Adipocyte (in vitro differentiated cells): ENCODE measurements at regions not wholly inside any gene's neighbourhood (a gene's known extent, or its start where the extent isn't known, plus 50 kb on each side); places are given as distances from the start of the nearest gene placed in this dataset.

Experiments
- DNase-seq: peaks from one replicate; pipeline ENCODE4 v3.0.0-alpha.2; 2015; ENCODE audit warnings: low read depth
- H3K27me3 ChIP-seq: replicated peaks from 2 replicates; pipeline ENCODE4 v1.7.0; 2013; ENCODE audit warnings: mild to moderate bottlenecking, low read length, moderate library complexity; ENCODE audit not compliant: control insufficient read depth, insufficient read depth
- H3K36me3 ChIP-seq: 2 replicates; pipeline ENCODE4 v1.7.0; 2013; ENCODE audit warnings: low read length, mild to moderate bottlenecking, moderate library complexity; ENCODE audit not compliant: control insufficient read depth, insufficient read depth, severe bottlenecking
- H3K4me1 ChIP-seq: 2 replicates; pipeline ENCODE4 v1.7.0; 2013; ENCODE audit warnings: mild to moderate bottlenecking, low read length, moderate library complexity; ENCODE audit not compliant: control insufficient read depth, insufficient read depth
- H3K4me3 ChIP-seq: 2 replicates; pipeline ENCODE4 v1.7.0; 2013; ENCODE audit warnings: mild to moderate bottlenecking, low read length, moderate library complexity
- H3K9ac ChIP-seq: 2 replicates; pipeline ENCODE4 v1.7.0; 2013; ENCODE audit warnings: mild to moderate bottlenecking, low read length, moderate library complexity
- H3K9me3 ChIP-seq: 2 replicates; pipeline ENCODE4 v1.7.0; 2013; ENCODE audit warnings: mild to moderate bottlenecking, low read length, moderate library complexity; ENCODE audit not compliant: control insufficient read depth

- no peaks in the 10 kb centered on the region for H3K36me3 ChIP-seq
- H3K9me3 ChIP-seq, result peaks cover 4% of the 10 kb centered on the region
- H3K9ac ChIP-seq, result no peak overlapping the region
- DNase-seq, result peak; percentile 12
- peaks cover 25% of the 10 kb centered on the region for H3K4me1 ChIP-seq
- no peaks in the 10 kb centered on the region for H3K27me3 ChIP-seq
- no peak overlapping the region for H3K4me3 ChIP-seq
Measured at GRCh38 chr19:16000024-16000663, 51.3 kb downstream of the OR10H4 start.

- Histone ChIP-seq H3K9me3 (no peaks in the 10 kb centered on the region), H3K36me3 (no peaks in the 10 kb centered on the region), H3K27me3 (no peaks in the 10 kb centered on the region), H3K4me3 (peak overlapping the region; percentile 72), H3K4me1 (peaks cover 25% of the 10 kb centered on the region), H3K9ac (peak overlapping the region; percentile 65)
- DNase-seq, result peak; percentile 85
Measured at GRCh38 chr19:16001481-16002312, 52.9 kb downstream of the OR10H4 start.

GRCh38 chr19:16002406-16003384 is 53.9 kb downstream of the OR10H4 start:
- peak overlapping the region; percentile 65 for H3K9ac ChIP-seq
- peak overlapping the region; percentile 72 for H3K4me3 ChIP-seq
- no peaks in the 10 kb centered on the region for H3K36me3 ChIP-seq
- peaks cover 25% of the 10 kb centered on the region for H3K4me1 ChIP-seq
- no peaks in the 10 kb centered on the region for H3K9me3 ChIP-seq
- no peak for DNase-seq
- H3K27me3 ChIP-seq, result no peaks in the 10 kb centered on the region

GRCh38 chr19:16003391-16003790 is 54.6 kb downstream of the OR10H4 start:
- no peaks in the 10 kb centered on the region for H3K36me3 ChIP-seq
- H3K4me1 ChIP-seq, result peaks cover 25% of the 10 kb centered on the region
- DNase-seq, result no peak
- H3K27me3 ChIP-seq, result no peaks in the 10 kb centered on the region
- no peak overlapping the region for H3K9ac ChIP-seq
- no peaks in the 10 kb centered on the region for H3K9me3 ChIP-seq
- no peak overlapping the region for H3K4me3 ChIP-seq

- DNase-seq, result no peak
- H3K9ac ChIP-seq, result no peak overlapping the region
Measured at GRCh38 chr19:16005925-16006324, 57.1 kb downstream of the OR10H4 start.

GRCh38 chr19:16012552-16012951 is 63.7 kb upstream of the TPM4 start:
- no peaks in the 10 kb centered on the region for H3K9me3 ChIP-seq
- H3K4me1 ChIP-seq, result no peaks in the 10 kb centered on the region
- no peak for DNase-seq
- H3K9ac ChIP-seq, result no peak overlapping the region
- no peak overlapping the region for H3K4me3 ChIP-seq
- peaks cover under 1% of the 10 kb centered on the region for H3K27me3 ChIP-seq
- no peaks in the 10 kb centered on the region for H3K36me3 ChIP-seq

More at GRCh38 chr19:16005925-16006324, 57.1 kb downstream of the OR10H4 start:
- no peaks in the 10 kb centered on the region for H3K9me3 ChIP-seq
- no peaks in the 10 kb centered on the region for H3K36me3 ChIP-seq
- peaks cover 17% of the 10 kb centered on the region for H3K4me1 ChIP-seq
- no peak overlapping the region for H3K4me3 ChIP-seq
- no peaks in the 10 kb centered on the region for H3K27me3 ChIP-seq

GRCh38 chr19:16013181-16013850 is 63.0 kb upstream of the TPM4 start:
- no peaks in the 10 kb centered on the region for H3K4me1 ChIP-seq
- H3K9me3 ChIP-seq, result no peaks in the 10 kb centered on the region
- H3K36me3 ChIP-seq, result no peaks in the 10 kb centered on the region
- no peak overlapping the region for H3K9ac ChIP-seq
- DNase-seq, result no peak
- H3K27me3 ChIP-seq, result peaks cover 8% of the 10 kb centered on the region
- H3K4me3 ChIP-seq, result no peak overlapping the region

GRCh38 chr19:16013851-16014840 is 62.1 kb upstream of the TPM4 start:
- Histone ChIP-seq H3K9ac (no peak overlapping the region), H3K4me1 (no peaks in the 10 kb centered on the region), H3K36me3 (no peaks in the 10 kb centered on the region), H3K9me3 (no peaks in the 10 kb centered on the region), H3K27me3 (peaks cover 15% of the 10 kb centered on the region), H3K4me3 (no peak overlapping the region)
- DNase-seq, result no peak

GRCh38 chr19:16014923-16015804 is 61.1 kb upstream of the TPM4 start:
- Histone ChIP-seq H3K4me3 (no peak overlapping the region), H3K27me3 (peaks cover 15% of the 10 kb centered on the region), H3K9ac (no peak overlapping the region), H3K36me3 (no peaks in the 10 kb centered on the region), H3K9me3 (no peaks in the 10 kb centered on the region), H3K4me1 (no peaks in the 10 kb centered on the region)
- DNase-seq, result no peak
